ENCODE measurements at regions not wholly inside any gene's neighbourhood (a gene's known extent, or its start where the extent isn't known, plus 50 kb on each side); places are given as distances from the start of the nearest gene placed in this dataset.
A peak's percentile ranks its signal among the peaks of the same experiment; 100 is the strongest.
"Not testable (repeated sequence)": the region's sequence is repeated elsewhere in the genome, so short reads cannot be mapped to it uniquely, and the experiment has no call there.

DNA sequence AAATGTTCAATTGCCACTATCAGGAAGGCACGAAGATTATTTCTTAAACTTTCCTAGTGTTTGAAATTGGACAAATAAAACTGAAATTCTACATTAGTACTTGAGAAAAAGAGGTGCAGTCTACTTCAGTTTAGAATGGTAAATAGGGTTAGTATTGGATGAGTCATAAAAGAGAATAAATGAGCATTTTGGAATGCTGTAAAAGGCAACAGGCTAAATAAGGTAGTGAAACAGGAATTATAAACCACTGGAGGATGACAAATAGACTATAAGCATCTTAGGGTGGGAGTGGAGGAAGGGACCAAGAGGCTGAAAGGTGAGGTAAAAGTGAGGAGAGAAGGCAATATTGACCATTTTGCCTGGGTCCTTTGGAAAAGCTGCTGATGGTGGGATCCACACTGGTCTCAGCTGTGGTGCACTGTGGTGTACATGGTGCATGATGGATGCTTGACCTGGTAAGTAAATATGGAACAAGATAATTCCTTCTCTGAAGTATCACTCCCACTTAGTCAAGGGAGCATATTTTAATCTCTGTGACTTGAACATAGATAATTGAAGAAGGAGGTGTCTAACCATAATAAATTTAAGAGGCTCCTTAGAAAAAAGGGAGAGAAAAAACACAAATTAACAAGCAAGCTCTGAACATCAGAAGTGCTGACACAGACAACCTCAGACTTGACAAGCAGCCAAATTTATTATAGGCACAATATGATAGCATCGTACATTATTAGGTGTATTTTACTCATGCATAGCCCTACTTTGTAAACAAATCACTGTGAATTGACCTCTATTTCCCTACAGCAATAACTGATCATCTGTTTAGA lies 76.4 kb upstream of the SCIN start:
- TF ChIP-seq, protein P1, sequence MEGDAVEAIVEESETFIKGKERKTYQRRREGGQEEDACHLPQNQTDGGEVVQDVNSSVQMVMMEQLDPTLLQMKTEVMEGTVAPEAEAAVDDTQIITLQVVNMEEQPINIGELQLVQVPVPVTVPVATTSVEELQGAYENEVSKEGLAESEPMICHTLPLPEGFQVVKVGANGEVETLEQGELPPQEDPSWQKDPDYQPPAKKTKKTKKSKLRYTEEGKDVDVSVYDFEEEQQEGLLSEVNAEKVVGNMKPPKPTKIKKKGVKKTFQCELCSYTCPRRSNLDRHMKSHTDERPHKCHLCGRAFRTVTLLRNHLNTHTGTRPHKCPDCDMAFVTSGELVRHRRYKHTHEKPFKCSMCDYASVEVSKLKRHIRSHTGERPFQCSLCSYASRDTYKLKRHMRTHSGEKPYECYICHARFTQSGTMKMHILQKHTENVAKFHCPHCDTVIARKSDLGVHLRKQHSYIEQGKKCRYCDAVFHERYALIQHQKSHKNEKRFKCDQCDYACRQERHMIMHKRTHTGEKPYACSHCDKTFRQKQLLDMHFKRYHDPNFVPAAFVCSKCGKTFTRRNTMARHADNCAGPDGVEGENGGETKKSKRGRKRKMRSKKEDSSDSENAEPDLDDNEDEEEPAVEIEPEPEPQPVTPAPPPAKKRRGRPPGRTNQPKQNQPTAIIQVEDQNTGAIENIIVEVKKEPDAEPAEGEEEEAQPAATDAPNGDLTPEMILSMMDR (IDR thresholded peaks at IDR 0.05), result no peak
- Mint-ChIP-seq H3K4me1 (ENCODE audit: low read depth) (no peaks in the 10 kb centered on the region), H3K27me3 (peaks cover 9% of the 10 kb centered on the region), H3K9me3 (no peaks in the 10 kb centered on the region), H3K36me3 (ENCODE audit: low read depth) (no peaks in the 10 kb centered on the region), H3K27ac (no peak overlapping the region), H3K4me3 (no peak overlapping the region)
- Histone ChIP-seq H3K4me1 (ENCODE audit: insufficient read depth, low read length) (no peaks in the 10 kb centered on the region), H3K9me3 (ENCODE audit: control insufficient read depth in 1 of 2, insufficient read depth in 1 of 2, low read length in 2 of 2) (no peaks in the 10 kb centered on the region), H3K4me3 (ENCODE audit: low read length) (no peak overlapping the region), H3K27me3 (ENCODE audit: control insufficient read depth in 1 of 2, insufficient read depth in 2 of 2, low read length in 2 of 2) (no peaks in the 10 kb centered on the region), H3K27ac (ENCODE audit: low read depth in 1 of 2, low read length in 2 of 2) (no peak overlapping the region), H3K36me3 (ENCODE audit: insufficient read depth, low read length) (no peaks in the 10 kb centered on the region)
- ChIA-PET POLR2A (no interaction called here), CTCF (no interaction called here)
- DNase-seq (no peak), ATAC-seq (ENCODE audit: poor library complexity) (no peak)
- intact Hi-C loops (cut with DNase I, micrococcal nuclease), result loop anchor here (5.0 to 10.0 kb wide), 6 partner anchors 37 to 1069 kb away; partner anchors contain the start of gene THSD7A (in 1 of the 2)

GRCh38 chr7:12494687-12495024 lies 75.9 kb upstream of the SCIN start:
- ChIA-PET POLR2A (interaction anchor here (0.6 kb wide), 1 partner anchor 157 kb away, joined by 3 read pairs; no protein-coding TSS in a partner anchor), CTCF (interaction anchor here (1.3 kb wide), 1 partner anchor 37 kb away, joined by 4 read pairs; no protein-coding TSS in a partner anchor)
- Mint-ChIP-seq H3K4me3 (no peak overlapping the region), H3K27me3 (peaks cover 9% of the 10 kb centered on the region), H3K36me3 (ENCODE audit: low read depth) (no peaks in the 10 kb centered on the region), H3K27ac (no peak overlapping the region), H3K9me3 (no peaks in the 10 kb centered on the region), H3K4me1 (ENCODE audit: low read depth) (no peaks in the 10 kb centered on the region)
- H3K36me3 ChIP-seq (ENCODE audit: insufficient read depth, low read length), result no peaks in the 10 kb centered on the region
- no peaks in the 10 kb centered on the region for H3K27me3 ChIP-seq (ENCODE audit: control insufficient read depth in 1 of 2, insufficient read depth in 2 of 2, low read length in 2 of 2)
- H3K9me3 ChIP-seq (ENCODE audit: control insufficient read depth in 1 of 2, insufficient read depth in 1 of 2, low read length in 2 of 2), result no peaks in the 10 kb centered on the region
- ATAC-seq (ENCODE audit: poor library complexity) (no peak), DNase-seq (no peak)
- no peaks in the 10 kb centered on the region for H3K4me1 ChIP-seq (ENCODE audit: insufficient read depth, low read length)
- H3K4me3 ChIP-seq (ENCODE audit: low read length), result no peak overlapping the region
- TF ChIP-seq, protein P1 (IDR thresholded peaks at IDR 0.05), result no peak
- no peak overlapping the region for H3K27ac ChIP-seq (ENCODE audit: low read depth in 1 of 2, low read length in 2 of 2)
- intact Hi-C loops (cut with DNase I, micrococcal nuclease), result loop anchor here (5.0 to 10.0 kb wide), 6 partner anchors 37 to 1070 kb away; partner anchors contain the start of gene THSD7A (in 1 of the 2)

GRCh38 chr7:12496901-12497674 lies 73.4 kb upstream of the SCIN start:
- H3K4me3 Mint-ChIP-seq, CTCF ChIA-PET, H3K27ac Mint-ChIP-seq: not testable (repeated sequence)

More at GRCh38 chr7:12496901-12497674, 73.4 kb upstream of the SCIN start:
- POLR2A ChIA-PET; H3K36me3 Mint-ChIP-seq (ENCODE audit: low read depth); H3K4me1 ChIP-seq (ENCODE audit: insufficient read depth, low read length); H3K36me3 ChIP-seq (ENCODE audit: insufficient read depth, low read length); H3K9me3 ChIP-seq (ENCODE audit: control insufficient read depth in 1 of 2, insufficient read depth in 1 of 2, low read length in 2 of 2); H3K4me1 Mint-ChIP-seq (ENCODE audit: low read depth); ATAC-seq (ENCODE audit: poor library complexity); H3K27me3 Mint-ChIP-seq; H3K4me3 ChIP-seq (ENCODE audit: low read length); H3K27ac ChIP-seq (ENCODE audit: low read depth in 1 of 2, low read length in 2 of 2); H3K27me3 ChIP-seq (ENCODE audit: control insufficient read depth in 1 of 2, insufficient read depth in 2 of 2, low read length in 2 of 2); H3K9me3 Mint-ChIP-seq: not testable (repeated sequence)
- peak in 4 of 14 experiments; percentile 5 to 48 (median 38) for DNase-seq
- intact Hi-C loops (cut with DNase I, micrococcal nuclease), result loop anchor here (10.0 kb wide), 3 partner anchors 172 to 1072 kb away; partner anchors contain the start of gene THSD7A (in 1 of the 2)
- TF ChIP-seq, protein P1 (IDR thresholded peaks at IDR 0.05), result peak; percentile 53
